NT2/D1 (cell line): ENCODE measurements at regions not wholly inside any gene's neighbourhood (a gene's known extent, or its start where the extent isn't known, plus 50 kb on each side); places are given as distances from the start of the nearest gene placed in this dataset.

ENCODE experiments used
- DNase-seq: peaks from one replicate; pipeline ENCODE4 v3.0.0-alpha.2; 2011; ENCODE audit warnings: low read depth, low spot score
- H3K27me3 ChIP-seq: 2 replicates; pipeline ENCODE4 v1.6.0; 2011; ENCODE audit warnings: mild to moderate bottlenecking; ENCODE audit not compliant: insufficient read length, insufficient read depth
- H3K36me3 ChIP-seq: 2 replicates; pipeline ENCODE4 v1.6.1; 2011; ENCODE audit warnings: mild to moderate bottlenecking, low read length, mixed read lengths; ENCODE audit not compliant: insufficient read depth, insufficient read length
- H3K4me1 ChIP-seq: 2 replicates; pipeline ENCODE4 v1.5.1; 2011; ENCODE audit not compliant: insufficient read depth, insufficient read length
- H3K4me3 ChIP-seq: 2 replicates; pipeline ENCODE4 v1.5.1; 2011; ENCODE audit warnings: low read depth; ENCODE audit not compliant: insufficient read length
- H3K9ac ChIP-seq: 2 replicates; pipeline ENCODE4 v1.6.0; 2011; ENCODE audit warnings: low read depth; ENCODE audit not compliant: insufficient read length
- H3K9me3 ChIP-seq: 2 replicates; pipeline ENCODE4 v1.5.1; 2011; ENCODE audit warnings: mild to moderate bottlenecking, low read length; ENCODE audit not compliant: insufficient read depth
- SUZ12 ChIP-seq: IDR thresholded peaks from 2 replicates; pipeline ENCODE4 v1.6.1; 2011; ENCODE audit not compliant: insufficient read length, insufficient read depth; ENCODE audit errors: extremely low read depth
- YY1 ChIP-seq: IDR thresholded peaks from 2 replicates; pipeline ENCODE4 v1.6.1; 2011; ENCODE audit not compliant: insufficient read length, insufficient read depth
- ZNF274 ChIP-seq: IDR thresholded peaks from 2 replicates; pipeline ENCODE4 v1.6.1; 2011; ENCODE audit warnings: mild to moderate bottlenecking, low read depth, low read length

DNA sequence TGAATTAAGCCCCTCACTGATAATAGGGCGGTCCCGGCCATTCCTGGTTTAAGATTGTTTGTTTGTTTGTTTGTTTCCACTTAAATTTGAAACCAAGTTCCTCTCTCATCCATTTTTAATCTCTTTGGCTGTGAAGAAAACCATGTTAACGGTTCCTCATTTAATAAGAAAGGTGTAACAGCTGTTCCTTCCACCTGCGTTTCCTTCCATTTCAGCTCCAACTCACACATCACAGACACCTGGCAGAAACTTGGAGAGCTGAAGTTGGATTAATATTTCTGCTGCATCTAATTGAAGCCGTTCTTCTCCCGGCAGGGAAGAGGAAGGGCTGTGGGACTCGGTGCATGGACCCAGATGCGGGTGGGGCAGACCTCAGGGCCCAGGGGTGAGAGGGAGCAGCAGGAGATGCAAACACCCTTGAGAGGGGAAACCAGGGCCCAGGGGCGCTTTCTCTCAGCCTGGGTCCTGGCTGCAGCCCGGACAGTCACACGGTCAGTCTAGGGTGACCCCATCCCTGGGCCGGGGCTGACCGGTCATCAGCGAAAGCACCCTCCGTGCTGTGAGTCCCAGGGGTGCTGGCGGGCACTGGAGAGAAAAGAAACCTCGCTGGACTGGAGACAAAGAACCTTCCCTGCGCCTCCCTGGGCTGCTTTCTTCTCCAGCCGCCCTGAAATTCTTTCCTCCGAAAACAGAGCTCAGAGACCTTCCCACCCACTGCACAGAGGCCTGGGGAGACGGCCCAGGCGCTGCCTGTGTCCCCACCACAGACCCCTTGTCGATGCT is 242.0 kb downstream of the BRD1 start:
- Histone ChIP-seq H3K9ac (no peak overlapping the region), H3K4me3 (no peak overlapping the region), H3K4me1 (no peaks in the 10 kb centered on the region), H3K27me3 (no peaks in the 10 kb centered on the region), H3K9me3 (peaks cover 13% of the 10 kb centered on the region; the same call in 1 of the 2 replicates), H3K36me3 (no peaks in the 10 kb centered on the region)
- TF ChIP-seq ZNF274: no peak
- TF ChIP-seq YY1: no peak
- DNase-seq: no peak

DNA sequence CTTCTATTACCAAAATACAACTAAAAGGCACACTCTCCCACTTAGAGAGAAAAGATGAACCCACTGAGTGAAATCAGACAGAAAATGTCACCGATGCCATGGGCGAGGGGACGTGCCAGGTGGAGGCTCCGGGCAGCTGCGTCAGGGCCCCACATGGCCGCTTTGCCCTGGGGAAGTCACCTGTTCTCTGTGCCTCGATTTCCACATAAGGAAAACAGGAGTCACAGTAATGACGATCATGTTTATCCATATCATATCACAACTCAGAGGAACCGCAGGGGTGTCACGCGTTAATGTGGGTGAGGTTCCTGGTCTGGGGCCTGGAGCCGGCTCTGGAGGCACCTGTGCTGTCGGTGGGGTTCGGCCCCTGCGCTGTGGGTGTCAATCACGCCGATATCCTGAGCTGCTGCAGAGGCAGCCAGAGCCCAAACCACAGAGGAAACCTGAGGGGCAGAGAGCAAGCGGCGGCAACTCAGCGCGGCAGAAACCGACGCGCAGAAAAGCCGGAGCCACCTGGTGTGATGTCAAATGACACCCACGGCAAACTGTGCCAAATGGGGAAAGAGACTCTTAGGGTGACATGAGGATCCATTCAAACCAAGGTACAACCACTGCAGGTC is 243.7 kb downstream of the BRD1 start:
- Histone ChIP-seq H3K36me3 (no peaks in the 10 kb centered on the region), H3K4me1 (no peaks in the 10 kb centered on the region), H3K9me3 (peaks cover 24% of the 10 kb centered on the region), H3K9ac (no peak overlapping the region), H3K27me3 (no peaks in the 10 kb centered on the region), H3K4me3 (no peak overlapping the region)
- TF ChIP-seq ZNF274 (no peak), SUZ12 (no peak), YY1 (no peak)
- no peak for DNase-seq

DNA sequence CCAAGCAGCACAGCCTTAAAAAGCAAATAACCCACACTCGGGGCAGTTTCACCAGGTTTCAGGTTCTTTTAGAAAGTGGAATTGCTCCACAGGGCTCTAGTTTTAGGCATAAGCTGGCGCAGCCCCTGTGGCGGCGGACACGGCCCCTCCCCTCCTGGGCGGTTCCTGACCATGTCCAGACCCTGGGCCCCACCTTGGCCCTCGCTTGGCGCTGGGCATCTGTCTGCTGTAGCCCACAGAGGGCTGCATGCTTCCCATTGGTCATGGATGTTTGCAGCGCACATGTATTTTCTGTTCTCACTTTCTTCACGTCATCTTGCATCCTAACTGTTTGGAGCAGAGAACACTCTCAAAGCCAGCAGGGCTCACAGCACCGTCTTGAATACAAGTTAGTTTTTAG is 244.3 kb downstream of the BRD1 start:
- TF ChIP-seq YY1 (no peak), SUZ12 (no peak), ZNF274 (no peak)
- Histone ChIP-seq H3K36me3 (no peaks in the 10 kb centered on the region), H3K27me3 (no peaks in the 10 kb centered on the region), H3K4me3 (no peak overlapping the region), H3K9ac (no peak overlapping the region), H3K4me1 (no peaks in the 10 kb centered on the region), H3K9me3 (peaks cover 24% of the 10 kb centered on the region)
- DNase-seq: no peak

DNA sequence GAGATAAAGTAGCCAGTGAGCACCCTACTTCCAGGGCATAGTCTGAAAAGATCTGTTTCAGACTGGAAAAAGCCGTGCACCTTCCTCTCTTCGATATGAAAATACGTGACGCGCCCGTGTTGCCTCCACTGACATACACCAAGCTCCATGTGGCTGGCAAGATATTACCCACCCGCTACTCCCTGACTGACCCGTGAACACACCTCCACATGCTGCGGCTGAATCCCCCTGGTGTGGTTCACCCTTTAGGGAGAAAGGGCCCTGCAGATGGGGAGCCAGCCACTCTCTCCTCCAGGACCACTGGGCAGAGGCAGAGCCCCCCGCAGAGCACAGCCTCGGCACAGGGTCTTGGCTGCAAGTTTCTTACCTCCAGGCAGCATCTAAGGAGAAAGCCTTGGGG is 245.0 kb downstream of the BRD1 start:
- H3K36me3 ChIP-seq: no peaks in the 10 kb centered on the region
- H3K9ac ChIP-seq: no peak overlapping the region
- no peaks in the 10 kb centered on the region for H3K4me1 ChIP-seq
- H3K4me3 ChIP-seq: no peak overlapping the region
- H3K27me3 ChIP-seq: no peaks in the 10 kb centered on the region
- TF ChIP-seq SUZ12 (no peak), ZNF274 (no peak), YY1 (no peak)
- peaks cover 24% of the 10 kb centered on the region for H3K9me3 ChIP-seq
- no peak for DNase-seq

DNA sequence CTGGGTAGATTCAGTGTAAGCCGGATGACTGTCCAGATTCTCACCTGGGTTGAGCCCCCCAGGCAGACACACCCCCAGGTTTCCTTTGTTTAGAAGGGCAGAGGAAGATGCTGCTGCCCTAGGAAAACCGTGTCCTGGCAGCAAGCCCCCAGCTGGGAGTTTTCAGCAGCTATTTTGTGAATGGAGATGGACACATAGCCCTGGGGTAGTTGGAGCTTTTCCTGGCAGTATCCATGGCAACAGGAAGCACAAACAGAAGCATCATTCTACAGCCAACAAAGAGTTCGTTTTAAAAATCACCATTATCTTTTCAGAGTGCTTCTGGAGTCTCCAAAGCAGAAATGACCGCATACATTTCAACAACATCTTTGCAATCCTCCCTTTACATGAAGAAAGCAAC is 245.5 kb downstream of the BRD1 start:
- H3K9ac ChIP-seq: no peak overlapping the region
- no peaks in the 10 kb centered on the region for H3K27me3 ChIP-seq
- no peaks in the 10 kb centered on the region for H3K36me3 ChIP-seq
- H3K4me1 ChIP-seq: no peaks in the 10 kb centered on the region
- no peak overlapping the region for H3K4me3 ChIP-seq
- no peak for DNase-seq
- H3K9me3 ChIP-seq: peaks cover 24% of the 10 kb centered on the region
- no peak for TF ChIP-seq YY1
- TF ChIP-seq ZNF274: no peak
- no peak for TF ChIP-seq SUZ12

DNA sequence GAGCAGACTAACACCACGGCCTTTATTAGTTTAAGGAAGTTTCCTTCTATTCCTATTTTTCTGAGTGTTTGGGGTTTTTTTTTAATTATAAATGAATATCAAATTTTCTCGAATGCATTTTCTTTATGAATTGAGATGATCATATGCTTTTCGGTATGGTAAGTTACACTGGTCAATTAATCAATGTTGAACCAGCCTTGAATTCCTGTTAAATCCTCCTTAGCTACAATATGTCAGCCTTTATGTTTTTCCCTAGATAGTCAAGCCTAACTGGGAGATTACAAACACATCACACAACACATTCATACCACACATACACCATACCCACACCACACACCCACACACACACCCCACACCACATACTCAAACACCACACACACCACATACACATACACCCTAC is 247.6 kb downstream of the BRD1 start:
- TF ChIP-seq SUZ12 (no peak), ZNF274 (no peak), YY1 (no peak)
- Histone ChIP-seq H3K9ac (no peak overlapping the region), H3K4me3 (no peak overlapping the region), H3K9me3 (peaks cover 22% of the 10 kb centered on the region), H3K4me1 (no peaks in the 10 kb centered on the region), H3K27me3 (no peaks in the 10 kb centered on the region), H3K36me3 (no peaks in the 10 kb centered on the region)
- DNase-seq: no peak

DNA sequence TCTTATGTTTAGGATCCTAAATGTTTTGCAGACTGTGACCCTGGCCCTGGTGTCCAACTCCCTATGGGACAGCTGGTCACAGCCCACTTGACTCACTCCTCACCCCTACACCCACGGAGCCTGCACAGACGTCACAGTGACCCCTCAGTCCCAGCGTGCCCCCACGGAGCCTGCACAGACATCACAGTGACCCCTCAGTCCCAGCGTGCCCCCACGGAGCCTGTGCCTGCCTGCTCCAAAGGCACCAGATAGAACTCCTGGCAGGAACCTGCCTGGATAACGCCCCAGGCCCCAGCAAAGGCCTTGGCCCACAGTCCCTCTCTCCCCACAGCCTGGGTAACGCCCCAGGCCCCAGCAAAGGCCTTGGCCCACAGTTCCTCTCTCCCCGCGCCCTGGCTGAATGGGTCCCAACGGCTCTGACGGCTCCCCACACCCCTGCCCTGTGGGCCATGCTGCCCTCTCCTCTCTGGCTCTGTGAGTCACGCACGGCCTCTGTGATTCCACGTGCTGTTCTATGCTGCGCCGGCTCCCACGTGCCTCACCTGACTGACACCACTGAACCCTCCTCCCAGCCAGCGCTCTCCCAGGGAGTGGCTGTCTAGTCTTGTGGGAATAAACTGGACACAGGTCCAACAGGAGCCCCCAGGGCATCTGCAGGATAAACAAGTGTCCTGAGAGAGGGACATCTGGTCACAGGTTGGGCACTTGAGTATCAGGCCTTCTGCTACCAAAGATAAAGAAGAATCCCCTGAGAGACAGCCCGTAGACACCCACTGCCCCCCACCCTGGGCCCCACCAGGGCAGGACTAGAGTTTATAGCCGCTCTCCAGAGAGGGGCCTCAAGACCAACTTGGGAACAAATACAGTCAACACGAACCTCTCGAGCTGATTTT is 250.3 kb downstream of the BRD1 start:
- H3K36me3 ChIP-seq: no peaks in the 10 kb centered on the region
- H3K9ac ChIP-seq: no peak overlapping the region
- no peak for DNase-seq
- H3K27me3 ChIP-seq: no peaks in the 10 kb centered on the region
- H3K9me3 ChIP-seq: peaks cover 10% of the 10 kb centered on the region
- no peak overlapping the region for H3K4me3 ChIP-seq
- H3K4me1 ChIP-seq: no peaks in the 10 kb centered on the region
- TF ChIP-seq ZNF274 (no peak), SUZ12 (no peak), YY1 (no peak)
